ENCODE measurements at regions not wholly inside any gene's neighbourhood (a gene's known extent, or its start where the extent isn't known, plus 50 kb on each side); places are given as distances from the start of the nearest gene placed in this dataset.

GRCh38 chr18:74023220-74023619 lies 124.4 kb downstream of the FBXO15 start:
- Histone ChIP-seq H3K79me2 (ENCODE audit: insufficient read depth, low read length) (no peaks in the 10 kb centered on the region), H3K36me3 (ENCODE audit: insufficient read depth, low read length) (no peaks in the 10 kb centered on the region), H3K4me3 (ENCODE audit: low read length, poor library complexity, severe bottlenecking) (no peak overlapping the region), H3K9ac (ENCODE audit: low read depth, low read length, poor library complexity, severe bottlenecking) (no peak overlapping the region), H3K4me2 (ENCODE audit: low read depth, low read length, poor library complexity, severe bottlenecking) (no peak overlapping the region), H4K20me1 (ENCODE audit: insufficient read depth, low read length, poor library complexity, severe bottlenecking) (no peaks in the 10 kb centered on the region), H3K4me1 (ENCODE audit: insufficient read depth, low read length, poor library complexity, severe bottlenecking) (no peaks in the 10 kb centered on the region), H3K27me3 (ENCODE audit: insufficient read depth, low read length, poor library complexity, severe bottlenecking) (no peaks in the 10 kb centered on the region), H2AFZ (ENCODE audit: low read length) (no peak overlapping the region), H3K9me3 (ENCODE audit: insufficient read depth, low read depth, low read length) (no peaks in the 10 kb centered on the region), H3F3A (ENCODE audit: low read depth) (no peaks in the 10 kb centered on the region), H3K9me2 (replicated peaks; ENCODE audit: low read depth, low read length) (no peaks in the 10 kb centered on the region)
- TF ChIP-seq EZH2phosphoT487 (IDR thresholded peaks at IDR 0.05; ENCODE audit: borderline replicate concordance) (no peak), CTCF (conservative IDR thresholded peaks at IDR 0.05; ENCODE audit: low read length) (no peak)

- H3K36me3 ChIP-seq (ENCODE audit: insufficient read depth, low read length): no peaks in the 10 kb centered on the region
- no peaks in the 10 kb centered on the region for H4K20me1 ChIP-seq (ENCODE audit: insufficient read depth, low read length, poor library complexity, severe bottlenecking)
- H3K4me2 ChIP-seq (ENCODE audit: low read depth, low read length, poor library complexity, severe bottlenecking): no peak overlapping the region
- H3K9ac ChIP-seq (ENCODE audit: low read depth, low read length, poor library complexity, severe bottlenecking): no peak overlapping the region
- no peak overlapping the region for H3K4me3 ChIP-seq (ENCODE audit: low read length, poor library complexity, severe bottlenecking)
- H3K4me1 ChIP-seq (ENCODE audit: insufficient read depth, low read length, poor library complexity, severe bottlenecking): no peaks in the 10 kb centered on the region
- no peaks in the 10 kb centered on the region for H3F3A ChIP-seq (ENCODE audit: low read depth)
- H3K27me3 ChIP-seq (ENCODE audit: insufficient read depth, low read length, poor library complexity, severe bottlenecking): no peaks in the 10 kb centered on the region
- H3K9me2 ChIP-seq (replicated peaks; ENCODE audit: low read depth, low read length): no peaks in the 10 kb centered on the region
- no peaks in the 10 kb centered on the region for H3K9me3 ChIP-seq (ENCODE audit: insufficient read depth, low read depth, low read length)
- no peak overlapping the region for H2AFZ ChIP-seq (ENCODE audit: low read length)
- no peak for TF ChIP-seq EZH2phosphoT487 (IDR thresholded peaks at IDR 0.05; ENCODE audit: borderline replicate concordance)
- TF ChIP-seq CTCF (conservative IDR thresholded peaks at IDR 0.05; ENCODE audit: low read length): no peak
- H3K79me2 ChIP-seq (ENCODE audit: insufficient read depth, low read length): no peaks in the 10 kb centered on the region
Measured at GRCh38 chr18:74019864-74020263, 127.8 kb downstream of the FBXO15 start.

GRCh38 chr18:74013955-74014354 lies 133.7 kb downstream of the FBXO15 start:
- no peak overlapping the region for H3K4me2 ChIP-seq (ENCODE audit: low read depth, low read length, poor library complexity, severe bottlenecking)

GRCh38 chr18:74012954-74013630 lies 134.5 kb downstream of the FBXO15 start:
- no peaks in the 10 kb centered on the region for H3K4me1 ChIP-seq (ENCODE audit: insufficient read depth, low read length, poor library complexity, severe bottlenecking)
- H3F3A ChIP-seq (ENCODE audit: low read depth): no peaks in the 10 kb centered on the region
- H3K9ac ChIP-seq (ENCODE audit: low read depth, low read length, poor library complexity, severe bottlenecking): no peak overlapping the region
- no peak overlapping the region for H3K4me2 ChIP-seq (ENCODE audit: low read depth, low read length, poor library complexity, severe bottlenecking)
- no peaks in the 10 kb centered on the region for H3K36me3 ChIP-seq (ENCODE audit: insufficient read depth, low read length)
- no peaks in the 10 kb centered on the region for H3K27me3 ChIP-seq (ENCODE audit: insufficient read depth, low read length, poor library complexity, severe bottlenecking)
- TF ChIP-seq CTCF (conservative IDR thresholded peaks at IDR 0.05; ENCODE audit: low read length): no peak
- no peak for TF ChIP-seq EZH2phosphoT487 (IDR thresholded peaks at IDR 0.05; ENCODE audit: borderline replicate concordance)
- H3K4me3 ChIP-seq (ENCODE audit: low read length, poor library complexity, severe bottlenecking): no peak overlapping the region
- H3K9me3 ChIP-seq (ENCODE audit: insufficient read depth, low read depth, low read length): no peaks in the 10 kb centered on the region
- H3K79me2 ChIP-seq (ENCODE audit: insufficient read depth, low read length): no peaks in the 10 kb centered on the region
- H4K20me1 ChIP-seq (ENCODE audit: insufficient read depth, low read length, poor library complexity, severe bottlenecking): no peaks in the 10 kb centered on the region
- no peaks in the 10 kb centered on the region for H3K9me2 ChIP-seq (replicated peaks; ENCODE audit: low read depth, low read length)
- H2AFZ ChIP-seq (ENCODE audit: low read length): no peak overlapping the region

More at GRCh38 chr18:74013955-74014354, 133.7 kb downstream of the FBXO15 start:
- no peaks in the 10 kb centered on the region for H4K20me1 ChIP-seq (ENCODE audit: insufficient read depth, low read length, poor library complexity, severe bottlenecking)
- H3K4me3 ChIP-seq (ENCODE audit: low read length, poor library complexity, severe bottlenecking): no peak overlapping the region
- no peaks in the 10 kb centered on the region for H3K36me3 ChIP-seq (ENCODE audit: insufficient read depth, low read length)
- no peaks in the 10 kb centered on the region for H3K27me3 ChIP-seq (ENCODE audit: insufficient read depth, low read length, poor library complexity, severe bottlenecking)
- no peak overlapping the region for H3K9ac ChIP-seq (ENCODE audit: low read depth, low read length, poor library complexity, severe bottlenecking)
- no peak overlapping the region for H2AFZ ChIP-seq (ENCODE audit: low read length)
- no peaks in the 10 kb centered on the region for H3F3A ChIP-seq (ENCODE audit: low read depth)
- no peaks in the 10 kb centered on the region for H3K9me3 ChIP-seq (ENCODE audit: insufficient read depth, low read depth, low read length)
- no peak for TF ChIP-seq EZH2phosphoT487 (IDR thresholded peaks at IDR 0.05; ENCODE audit: borderline replicate concordance)
- no peaks in the 10 kb centered on the region for H3K9me2 ChIP-seq (replicated peaks; ENCODE audit: low read depth, low read length)
- no peaks in the 10 kb centered on the region for H3K79me2 ChIP-seq (ENCODE audit: insufficient read depth, low read length)
- no peaks in the 10 kb centered on the region for H3K4me1 ChIP-seq (ENCODE audit: insufficient read depth, low read length, poor library complexity, severe bottlenecking)

Measured in Loucy (cell line).